IPS DF 6.9 (cell line): ENCODE measurements at regions not wholly inside any gene's neighbourhood (a gene's known extent, or its start where the extent isn't known, plus 50 kb on each side); places are given as distances from the start of the nearest gene placed in this dataset.

ENCODE experiments used
- DNase-seq: peaks from one replicate; pipeline ENCODE4 v3.0.0-alpha.2; 2013; ENCODE audit warnings: low read depth, low spot score
- H3K27ac ChIP-seq: one replicate; pipeline ENCODE4 v1.5.1; 2013; ENCODE audit warnings: low read length, control low read depth
- H3K27me3 ChIP-seq: 2 replicates; pipeline ENCODE4 v1.6.1; 2013; ENCODE audit warnings: mild to moderate bottlenecking, low read length; ENCODE audit not compliant: control insufficient read depth, insufficient read depth
- H3K36me3 ChIP-seq: 2 replicates; pipeline ENCODE4 v1.6.1; 2013; ENCODE audit warnings: low read length; ENCODE audit not compliant: control insufficient read depth, insufficient read depth
- H3K4me1 ChIP-seq: 2 replicates; pipeline ENCODE4 v1.6.1; 2013; ENCODE audit warnings: low read length; ENCODE audit not compliant: control insufficient read depth, insufficient read depth
- H3K4me3 ChIP-seq: 2 replicates; pipeline ENCODE4 v1.5.1; 2013; ENCODE audit warnings: mild to moderate bottlenecking, low read length
- H3K9me3 ChIP-seq: 2 replicates; pipeline ENCODE4 v1.6.1; 2013; ENCODE audit warnings: low read length, inconsistent platforms; ENCODE audit not compliant: control insufficient read depth, insufficient read depth
- WGBS: extraction: QIAGEN DNeasy Blood & Tissue Kit; methylation state at CpG from one replicate; pipeline ENCODE4 v1.1.7; 2013; ENCODE audit warnings: mixed read lengths, missing lambda C conversion rate; ENCODE audit not compliant: insufficient read length, insufficient coverage; 5-methylcytosine and 5-hydroxymethylcytosine counted together

DNA sequence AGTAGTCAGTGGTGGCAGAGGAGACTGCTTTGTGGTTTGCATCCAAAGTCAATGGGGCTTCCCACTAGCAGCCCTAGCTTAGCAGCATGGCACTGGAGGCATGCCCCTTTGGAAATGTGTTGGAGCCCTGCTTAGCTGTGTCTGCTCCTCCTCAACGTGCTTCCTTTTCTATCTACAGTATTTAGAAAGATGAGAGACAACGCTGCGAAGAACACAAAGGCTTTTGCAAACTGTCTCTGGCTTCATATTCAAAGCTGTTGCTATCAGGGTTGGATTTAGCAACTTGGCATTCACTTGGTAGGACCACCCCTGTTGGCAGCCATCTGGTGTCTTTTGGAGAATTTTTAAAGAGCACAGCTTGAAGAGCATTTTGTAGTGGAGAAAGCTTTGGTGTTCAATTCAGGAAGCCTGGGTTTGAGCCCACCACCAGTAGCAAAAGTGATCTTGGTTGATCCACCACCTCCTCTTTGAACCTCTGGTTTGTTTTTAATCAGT lies 82.1 kb upstream of the CCDC196 start:
- DNase-seq, result no peak
- no CpG with 5 or more reads among the region's 3 CpGs for WGBS
- Histone ChIP-seq H3K9me3 (no peaks in the 10 kb centered on the region), H3K4me3 (no peak overlapping the region), H3K36me3 (no peaks in the 10 kb centered on the region), H3K27me3 (no peaks in the 10 kb centered on the region), H3K27ac (no peak overlapping the region), H3K4me1 (no peaks in the 10 kb centered on the region)

DNA sequence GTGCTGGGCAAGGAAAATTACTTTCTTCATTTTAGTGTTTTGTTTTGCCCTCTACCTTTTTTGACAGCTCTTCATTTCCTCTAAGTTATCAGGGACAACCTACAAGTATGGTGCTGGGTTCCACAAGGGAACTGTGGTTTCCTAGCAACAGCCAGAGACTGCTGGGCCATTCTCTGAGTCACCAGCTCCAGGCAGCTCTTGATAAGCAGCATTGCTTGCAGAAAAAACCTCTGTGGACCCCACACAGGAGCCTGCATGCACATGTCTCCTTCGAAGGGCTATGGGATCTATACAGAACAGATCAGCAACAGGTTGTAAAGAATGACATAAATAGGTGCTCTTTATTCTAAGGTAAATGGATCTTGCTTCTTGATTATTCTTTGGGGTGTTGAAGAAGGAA lies 81.0 kb upstream of the CCDC196 start:
- no peak overlapping the region for H3K27ac ChIP-seq
- H3K36me3 ChIP-seq, result no peaks in the 10 kb centered on the region
- DNase-seq, result no peak
- H3K4me1 ChIP-seq, result no peaks in the 10 kb centered on the region
- H3K9me3 ChIP-seq, result no peaks in the 10 kb centered on the region
- no CpG with 5 or more reads among the region's 1 CpG for WGBS
- no peak overlapping the region for H3K4me3 ChIP-seq
- no peaks in the 10 kb centered on the region for H3K27me3 ChIP-seq

DNA sequence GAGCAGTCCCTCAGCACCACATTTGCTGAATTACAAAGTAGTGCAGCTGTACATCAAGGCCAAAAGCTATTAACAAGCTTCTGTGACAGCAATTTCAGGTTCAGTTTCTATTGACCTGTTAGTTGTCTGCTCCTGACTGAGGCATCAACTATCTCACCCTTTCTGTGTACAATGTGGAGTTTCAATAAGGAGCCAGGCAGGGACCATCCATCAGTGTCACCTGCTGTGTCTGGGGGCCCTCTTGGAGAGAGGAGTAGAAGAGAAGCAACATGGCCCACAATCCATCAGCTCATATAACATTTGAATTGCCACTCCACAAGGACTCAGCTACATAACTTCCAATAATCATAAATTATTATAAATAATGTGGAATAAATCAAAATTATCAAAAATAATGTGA lies 72.3 kb upstream of the CCDC196 start:
- no peak for DNase-seq
- no peaks in the 10 kb centered on the region for H3K36me3 ChIP-seq
- no peak overlapping the region for H3K4me3 ChIP-seq
- H3K27ac ChIP-seq, result no peak overlapping the region
- no peaks in the 10 kb centered on the region for H3K9me3 ChIP-seq
- H3K27me3 ChIP-seq, result no peaks in the 10 kb centered on the region
- H3K4me1 ChIP-seq, result no peaks in the 10 kb centered on the region

DNA sequence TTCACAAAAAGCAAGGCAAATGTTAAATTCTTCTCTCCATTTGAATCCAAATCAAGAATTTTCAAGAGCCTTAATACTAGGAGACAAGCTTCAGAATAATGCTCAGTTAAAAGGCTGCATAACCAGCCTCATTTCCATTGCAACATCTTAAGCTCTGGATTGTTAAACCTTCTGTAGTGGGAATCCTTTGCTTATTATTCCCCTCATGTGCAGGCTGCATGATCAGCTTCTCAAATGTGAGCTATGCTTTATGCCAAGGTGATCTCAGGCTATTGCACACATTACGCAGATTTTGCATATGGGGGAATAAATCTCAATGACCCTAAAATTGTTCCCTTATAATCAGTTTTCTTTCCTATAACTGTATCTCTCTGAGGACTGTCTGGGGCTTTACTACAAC lies 71.7 kb upstream of the CCDC196 start:
- no peak for DNase-seq
- Histone ChIP-seq H3K4me3 (no peak overlapping the region), H3K27ac (no peak overlapping the region), H3K27me3 (no peaks in the 10 kb centered on the region), H3K4me1 (no peaks in the 10 kb centered on the region), H3K9me3 (no peaks in the 10 kb centered on the region), H3K36me3 (no peaks in the 10 kb centered on the region)
- no CpG with 5 or more reads among the region's 1 CpG for WGBS

DNA sequence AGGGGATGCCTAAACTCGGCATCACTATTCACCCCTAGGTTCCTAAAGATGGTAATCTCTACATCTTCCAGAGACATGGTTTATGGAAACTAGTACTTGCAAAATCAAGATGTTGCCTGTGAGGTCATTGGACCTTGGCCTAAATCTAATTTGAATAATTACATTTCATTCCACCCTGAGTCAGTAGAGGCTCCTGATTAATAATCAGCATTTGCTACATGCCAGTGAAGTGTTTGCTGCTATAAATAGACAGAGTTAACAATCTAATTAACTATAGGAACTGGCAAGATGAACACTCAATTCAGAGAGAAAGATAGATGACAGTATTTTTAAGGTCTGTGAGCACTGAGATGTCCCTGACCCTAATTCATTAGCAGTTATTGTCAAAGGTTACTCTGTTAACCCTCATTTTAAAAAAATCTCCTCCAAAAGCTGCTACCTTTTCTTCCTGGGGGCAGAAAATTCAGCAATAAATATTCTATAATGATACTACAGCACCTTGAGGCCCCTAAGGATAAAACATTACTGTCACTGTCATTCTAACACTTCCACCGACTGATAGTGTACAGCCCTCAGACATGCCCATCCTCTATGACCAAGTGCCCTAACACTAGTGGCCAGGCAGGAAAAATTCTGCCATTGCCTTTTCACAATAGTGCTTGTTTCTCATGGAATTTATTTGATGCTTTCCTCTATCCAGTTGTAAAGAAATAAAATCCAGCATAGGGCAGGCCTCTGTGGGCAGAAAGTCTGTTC lies 65.7 kb upstream of the CCDC196 start:
- WGBS, result no CpG with 5 or more reads among the region's 2 CpGs
- Histone ChIP-seq H3K4me1 (no peaks in the 10 kb centered on the region), H3K27ac (no peak overlapping the region), H3K4me3 (no peak overlapping the region), H3K9me3 (no peaks in the 10 kb centered on the region), H3K36me3 (no peaks in the 10 kb centered on the region), H3K27me3 (no peaks in the 10 kb centered on the region)
- no peak for DNase-seq

DNA sequence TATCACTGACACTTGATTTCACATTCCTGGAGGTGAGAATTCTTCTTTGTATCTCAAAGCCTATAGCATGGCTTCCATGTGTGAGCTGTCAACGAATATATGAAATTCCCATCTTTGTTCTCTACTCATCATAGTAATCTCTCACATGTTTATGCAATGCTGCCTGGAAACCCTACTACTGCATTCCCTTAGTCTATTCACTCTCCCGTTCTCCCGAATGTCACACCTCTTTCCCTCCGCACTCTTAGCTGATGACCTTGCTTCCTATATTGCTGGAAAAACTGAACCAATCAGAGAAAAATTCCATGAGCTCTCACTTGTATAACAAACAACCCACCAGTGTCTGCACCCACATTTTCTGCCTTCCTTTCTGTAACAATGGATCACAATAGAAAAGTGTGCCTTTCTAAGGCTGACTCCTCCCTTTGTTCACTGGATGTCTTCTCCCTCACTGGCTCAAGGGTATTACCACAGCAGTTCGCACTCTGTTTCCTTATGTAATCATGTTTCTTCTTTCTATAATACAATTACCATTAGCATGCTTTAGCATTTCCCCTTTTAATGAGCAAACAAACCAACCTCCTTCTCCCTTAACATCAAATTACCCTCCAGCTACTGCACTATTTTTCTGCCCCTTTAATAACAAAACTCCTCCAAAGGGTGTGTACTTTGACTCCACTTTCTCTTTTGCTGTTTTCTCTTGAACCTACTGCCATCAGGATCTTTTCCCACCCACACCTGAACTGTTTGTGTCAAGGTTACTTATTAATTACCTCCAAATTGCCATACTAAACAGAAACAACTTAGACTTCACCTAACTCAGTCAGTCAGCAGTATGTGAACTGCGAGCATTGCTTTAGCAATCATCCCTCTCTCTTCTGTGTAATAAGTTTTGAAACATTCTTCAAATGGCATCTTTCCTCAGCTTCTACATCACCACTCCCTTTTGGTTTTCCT lies 63.9 kb upstream of the CCDC196 start:
- no peak overlapping the region for H3K27ac ChIP-seq
- no peak overlapping the region for H3K4me3 ChIP-seq
- H3K9me3 ChIP-seq, result no peaks in the 10 kb centered on the region
- WGBS, result no CpG with 5 or more reads among the region's 6 CpGs
- no peaks in the 10 kb centered on the region for H3K36me3 ChIP-seq
- no peaks in the 10 kb centered on the region for H3K27me3 ChIP-seq
- H3K4me1 ChIP-seq, result no peaks in the 10 kb centered on the region
- DNase-seq, result no peak

DNA sequence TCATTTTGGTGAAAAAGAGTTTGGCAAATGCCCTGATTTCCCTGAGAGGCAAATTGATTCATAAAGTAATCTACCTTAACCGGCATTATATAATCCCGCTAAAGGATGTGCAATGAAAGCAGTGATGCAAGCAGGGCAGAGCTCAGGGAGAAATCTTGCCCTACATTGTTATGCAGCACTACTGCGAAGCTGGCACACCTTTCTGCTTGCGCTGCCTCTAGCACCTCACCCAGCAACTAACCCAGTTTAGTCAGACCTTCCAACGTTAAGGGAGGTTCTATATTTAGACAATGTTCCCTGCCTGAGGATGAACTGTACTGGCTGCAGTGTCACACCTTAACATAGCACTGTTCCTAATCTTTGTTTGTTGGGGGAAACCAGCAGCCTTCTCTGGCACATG lies 60.8 kb upstream of the CCDC196 start:
- DNase-seq, result no peak
- no peaks in the 10 kb centered on the region for H3K9me3 ChIP-seq
- no peaks in the 10 kb centered on the region for H3K4me1 ChIP-seq
- no peaks in the 10 kb centered on the region for H3K36me3 ChIP-seq
- no peak overlapping the region for H3K4me3 ChIP-seq
- H3K27me3 ChIP-seq, result no peaks in the 10 kb centered on the region
- WGBS, result no CpG with 5 or more reads among the region's 5 CpGs
- no peak overlapping the region for H3K27ac ChIP-seq

DNA sequence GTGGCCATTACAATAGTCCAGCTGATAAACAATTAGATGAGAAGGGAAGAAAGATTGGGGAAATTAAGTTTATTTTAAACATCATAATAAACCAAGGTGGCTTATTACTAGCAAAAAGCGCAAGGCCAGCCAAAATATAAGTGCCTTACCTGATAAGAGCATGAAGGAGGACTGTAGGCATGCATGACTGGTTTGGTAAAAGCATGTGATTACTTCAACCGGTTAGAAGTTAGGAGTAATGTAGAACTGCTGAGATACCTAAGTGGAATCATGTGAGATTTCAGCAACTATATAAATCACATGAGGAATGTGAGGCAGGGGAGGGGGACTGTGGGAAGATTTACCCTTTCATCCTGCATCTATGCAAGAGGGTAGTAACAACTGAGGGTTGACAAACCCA lies 59.7 kb upstream of the CCDC196 start:
- Histone ChIP-seq H3K4me1 (no peaks in the 10 kb centered on the region), H3K27me3 (no peaks in the 10 kb centered on the region), H3K4me3 (no peak overlapping the region), H3K27ac (no peak overlapping the region), H3K36me3 (no peaks in the 10 kb centered on the region), H3K9me3 (no peaks in the 10 kb centered on the region)
- DNase-seq, result no peak
- WGBS, result no CpG with 5 or more reads among the region's 2 CpGs

DNA sequence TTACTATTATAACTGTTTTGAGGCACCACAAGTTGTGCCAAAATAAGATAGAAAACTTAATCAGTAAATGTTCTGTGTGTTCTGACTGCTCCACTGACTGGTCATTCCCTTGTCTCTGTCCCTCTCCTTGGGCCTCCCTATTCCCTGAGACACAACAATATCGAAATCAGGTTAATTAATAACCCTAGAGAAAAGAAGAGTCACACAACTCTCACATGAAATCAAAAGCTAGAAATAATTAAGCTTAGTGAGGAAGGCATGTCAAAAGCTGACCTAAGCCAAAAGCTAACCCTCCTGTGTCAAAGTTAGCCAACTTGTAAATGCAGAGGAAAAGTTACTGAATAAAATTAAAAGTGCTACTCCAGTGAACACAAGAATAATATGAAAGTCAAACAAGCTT lies 53.8 kb upstream of the CCDC196 start:
- no peak overlapping the region for H3K4me3 ChIP-seq
- no peaks in the 10 kb centered on the region for H3K4me1 ChIP-seq
- WGBS, result no CpG with 5 or more reads among the region's 1 CpG
- H3K27ac ChIP-seq, result no peak overlapping the region
- H3K9me3 ChIP-seq, result no peaks in the 10 kb centered on the region
- DNase-seq, result no peak
- H3K36me3 ChIP-seq, result no peaks in the 10 kb centered on the region
- H3K27me3 ChIP-seq, result no peaks in the 10 kb centered on the region

DNA sequence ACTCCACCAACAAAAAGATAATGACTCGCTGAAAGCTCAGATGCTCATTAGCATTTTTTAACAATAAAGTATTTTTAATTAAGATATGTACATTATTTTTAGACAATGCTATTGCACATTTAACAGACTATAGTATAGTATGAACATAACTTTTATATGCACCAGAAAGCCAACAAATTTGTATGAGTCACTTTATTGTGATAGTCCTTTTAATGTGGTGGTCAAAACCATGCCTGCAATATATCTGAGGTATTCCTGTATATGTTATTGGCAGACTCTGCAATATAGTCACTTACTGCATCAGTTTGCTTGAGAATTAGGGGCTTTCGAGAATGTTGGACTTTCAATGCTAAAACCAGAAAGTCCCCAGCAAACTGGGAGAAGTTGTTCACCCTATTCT lies 51.7 kb upstream of the CCDC196 start:
- no peaks in the 10 kb centered on the region for H3K9me3 ChIP-seq
- no peaks in the 10 kb centered on the region for H3K27me3 ChIP-seq
- no peaks in the 10 kb centered on the region for H3K36me3 ChIP-seq
- no peaks in the 10 kb centered on the region for H3K4me1 ChIP-seq
- no peak for DNase-seq
- H3K27ac ChIP-seq, result no peak overlapping the region
- no peak overlapping the region for H3K4me3 ChIP-seq
- WGBS, result no CpG with 5 or more reads among the region's 2 CpGs
